ENCODE measurements at regions not wholly inside any gene's neighbourhood (a gene's known extent, or its start where the extent isn't known, plus 50 kb on each side); places are given as distances from the start of the nearest gene placed in this dataset.
A peak's percentile ranks its signal among the peaks of the same experiment; 100 is the strongest.
"Not testable (repeated sequence)": the region's sequence is repeated elsewhere in the genome, so short reads cannot be mapped to it uniquely, and the experiment has no call there.

DNA sequence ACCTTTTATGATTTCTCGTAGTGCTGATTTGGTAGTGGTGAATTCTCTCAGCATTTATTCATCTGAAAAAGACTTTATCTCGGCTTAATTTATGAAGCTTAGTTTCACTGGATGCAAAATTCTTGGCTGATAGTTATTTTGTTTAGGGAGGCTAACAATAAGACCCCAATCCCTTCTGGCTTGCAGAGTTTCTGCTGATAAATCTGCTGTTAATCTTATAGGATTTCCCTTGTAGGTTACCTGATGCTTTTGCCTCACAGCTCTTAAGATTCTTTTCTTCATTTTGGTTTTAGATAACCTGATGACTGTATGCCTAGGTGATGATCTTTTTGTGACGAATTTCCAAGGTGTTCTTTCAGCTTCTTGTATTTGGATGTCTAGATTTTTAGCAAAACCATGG, 388.7 kb downstream of the UTRN start:
- Mint-ChIP-seq H3K27ac (no peak overlapping the region), H3K27me3 (no peaks in the 10 kb centered on the region), H3K4me3 (no peak overlapping the region), H3K9me3 (peaks cover 49% of the 10 kb centered on the region), H3K4me1 (ENCODE audit: low read depth) (peaks cover 25% of the 10 kb centered on the region), H3K36me3 (ENCODE audit: low read depth) (peaks cover 51% of the 10 kb centered on the region)
- ChIA-PET POLR2A (interaction anchor here (0.6 kb wide), 1 partner anchor 26 kb away, joined by 3 read pairs; no protein-coding TSS in a partner anchor), CTCF (no interaction called here)
- intact Hi-C loops (cut with micrococcal nuclease), result no loop called here
- TF ChIP-seq, protein P1, sequence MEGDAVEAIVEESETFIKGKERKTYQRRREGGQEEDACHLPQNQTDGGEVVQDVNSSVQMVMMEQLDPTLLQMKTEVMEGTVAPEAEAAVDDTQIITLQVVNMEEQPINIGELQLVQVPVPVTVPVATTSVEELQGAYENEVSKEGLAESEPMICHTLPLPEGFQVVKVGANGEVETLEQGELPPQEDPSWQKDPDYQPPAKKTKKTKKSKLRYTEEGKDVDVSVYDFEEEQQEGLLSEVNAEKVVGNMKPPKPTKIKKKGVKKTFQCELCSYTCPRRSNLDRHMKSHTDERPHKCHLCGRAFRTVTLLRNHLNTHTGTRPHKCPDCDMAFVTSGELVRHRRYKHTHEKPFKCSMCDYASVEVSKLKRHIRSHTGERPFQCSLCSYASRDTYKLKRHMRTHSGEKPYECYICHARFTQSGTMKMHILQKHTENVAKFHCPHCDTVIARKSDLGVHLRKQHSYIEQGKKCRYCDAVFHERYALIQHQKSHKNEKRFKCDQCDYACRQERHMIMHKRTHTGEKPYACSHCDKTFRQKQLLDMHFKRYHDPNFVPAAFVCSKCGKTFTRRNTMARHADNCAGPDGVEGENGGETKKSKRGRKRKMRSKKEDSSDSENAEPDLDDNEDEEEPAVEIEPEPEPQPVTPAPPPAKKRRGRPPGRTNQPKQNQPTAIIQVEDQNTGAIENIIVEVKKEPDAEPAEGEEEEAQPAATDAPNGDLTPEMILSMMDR (IDR thresholded peaks at IDR 0.05), result no peak
- DNase-seq (no peak), ATAC-seq (no peak)

DNA sequence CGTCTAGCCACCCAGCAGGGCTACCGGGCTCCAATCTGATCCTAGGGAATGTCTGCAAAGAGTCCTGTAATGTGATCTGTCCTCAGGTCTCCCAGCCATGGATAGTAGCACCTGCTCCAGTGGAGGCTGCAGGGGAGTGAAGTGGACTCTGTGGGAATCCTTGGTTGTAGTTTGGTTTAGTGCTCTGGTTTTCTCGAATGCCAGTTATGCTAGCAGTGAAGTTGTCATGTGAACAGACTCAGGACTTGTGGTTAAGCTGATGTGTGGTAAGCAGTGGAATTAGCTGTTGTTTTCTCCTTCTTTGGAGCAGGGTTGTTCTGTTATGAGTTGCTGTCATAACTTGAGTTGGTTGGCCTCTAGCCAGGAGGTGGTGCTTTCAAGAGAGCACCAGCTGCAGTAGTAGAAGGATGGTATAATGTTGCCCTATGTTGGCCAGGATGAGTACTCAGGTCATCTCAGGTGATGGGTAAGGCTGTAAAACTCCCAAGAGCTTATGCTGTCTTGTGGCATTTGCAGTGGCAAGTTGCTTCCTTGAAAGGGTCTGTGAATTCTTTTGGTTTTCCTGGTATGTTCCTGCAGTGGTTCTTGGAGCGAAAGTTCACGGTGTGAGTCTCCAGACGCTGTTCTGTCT, 390.2 kb downstream of the UTRN start:
- POLR2A ChIA-PET, result interaction anchor here (0.6 to 1.1 kb wide), 3 partner anchors 19 to 32 kb away, joined by 3 to 4 read pairs (median 3); no protein-coding TSS in a partner anchor
- ATAC-seq, result peak; percentile 58
- intact Hi-C loops (cut with micrococcal nuclease), result no loop called here
- H3K36me3 Mint-ChIP-seq (ENCODE audit: low read depth), result peaks cover 42% of the 10 kb centered on the region
- CTCF ChIA-PET, result no interaction called here
- TF ChIP-seq, protein P1 (IDR thresholded peaks at IDR 0.05), result no peak
- peak overlapping the region; percentile 59 for H3K27ac Mint-ChIP-seq
- H3K4me3 Mint-ChIP-seq, result no peak overlapping the region
- H3K9me3 Mint-ChIP-seq, result peaks cover 40% of the 10 kb centered on the region
- H3K4me1 Mint-ChIP-seq (ENCODE audit: low read depth), result peaks cover 25% of the 10 kb centered on the region
- H3K27me3 Mint-ChIP-seq, result no peaks in the 10 kb centered on the region
- DNase-seq, result peak; percentile 66

DNA sequence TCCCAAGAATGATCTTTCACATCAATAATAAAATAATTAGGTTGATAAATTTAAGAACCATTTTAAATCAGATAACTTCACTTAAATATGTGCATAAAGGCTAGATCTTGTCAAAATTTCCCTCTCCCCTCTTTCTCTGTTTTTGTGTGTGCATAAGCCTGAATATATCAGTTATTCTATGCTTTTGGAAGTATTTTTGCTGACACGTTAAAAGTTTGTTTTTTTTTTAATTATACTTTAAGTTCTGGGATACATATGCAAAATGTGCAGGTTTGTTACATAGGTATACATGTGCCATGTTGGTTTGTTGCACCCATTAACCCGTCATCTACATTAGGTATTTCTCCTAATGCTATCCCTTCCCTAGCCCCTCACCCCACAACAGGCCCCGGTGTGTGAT, 391.2 kb downstream of the UTRN start:
- DNase-seq; intact Hi-C loops (cut with micrococcal nuclease); ATAC-seq: not testable (repeated sequence)

GRCh38 chr6:144677263-144677662, 392.1 kb downstream of the UTRN start:
- ATAC-seq; intact Hi-C loops (cut with micrococcal nuclease); POLR2A ChIA-PET; H3K27ac Mint-ChIP-seq; H3K27me3 Mint-ChIP-seq; DNase-seq; CTCF ChIA-PET; H3K4me3 Mint-ChIP-seq: not testable (repeated sequence)
- peaks cover 23% of the 10 kb centered on the region for H3K4me1 Mint-ChIP-seq (ENCODE audit: low read depth)
- peaks cover 24% of the 10 kb centered on the region for H3K9me3 Mint-ChIP-seq
- H3K36me3 Mint-ChIP-seq (ENCODE audit: low read depth), result peaks cover 41% of the 10 kb centered on the region

More for the DNA sequence above, 391.2 kb downstream of the UTRN start:
- peaks cover 32% of the 10 kb centered on the region for H3K9me3 Mint-ChIP-seq
- H3K27ac Mint-ChIP-seq, POLR2A ChIA-PET, CTCF ChIA-PET, H3K4me3 Mint-ChIP-seq, H3K27me3 Mint-ChIP-seq: not testable (repeated sequence)
- H3K4me1 Mint-ChIP-seq (ENCODE audit: low read depth), result peaks cover 24% of the 10 kb centered on the region
- H3K36me3 Mint-ChIP-seq (ENCODE audit: low read depth), result peaks cover 45% of the 10 kb centered on the region

- Mint-ChIP-seq H3K4me1 (ENCODE audit: low read depth) (peaks cover 17% of the 10 kb centered on the region), H3K4me3 (no peak overlapping the region), H3K9me3 (peaks cover 11% of the 10 kb centered on the region), H3K36me3 (ENCODE audit: low read depth) (peaks cover 45% of the 10 kb centered on the region), H3K27ac (no peak overlapping the region), H3K27me3 (no peaks in the 10 kb centered on the region)
- ATAC-seq (no peak), DNase-seq (no peak)
- POLR2A ChIA-PET, result no interaction called here
- TF ChIP-seq, protein P1 (IDR thresholded peaks at IDR 0.05), result no peak
- intact Hi-C loops (cut with micrococcal nuclease), result no loop called here
- CTCF ChIA-PET, result no interaction called here
These were observed 393.7 kb downstream of the UTRN start for GRCh38 chr6:144678844-144679243.

DNA sequence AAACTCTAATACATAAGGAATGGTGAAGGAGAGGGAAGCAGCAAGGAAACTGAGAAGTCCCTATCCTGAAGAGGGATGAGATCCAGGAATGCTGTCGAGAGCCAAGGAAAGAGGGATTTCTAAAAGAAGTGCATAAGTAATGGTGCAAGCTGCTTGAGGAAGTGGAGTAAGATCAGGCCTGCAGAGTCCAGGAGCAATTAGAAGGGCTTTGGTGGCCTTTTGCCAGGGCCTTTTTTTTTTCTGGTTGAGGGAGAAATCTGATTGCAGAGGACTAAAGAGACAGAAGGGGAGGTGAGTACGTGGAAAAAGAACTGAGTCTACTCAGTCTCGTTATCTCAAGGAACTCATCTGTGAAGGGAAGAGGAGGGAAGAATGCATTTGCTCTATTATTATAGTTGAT, 396.2 kb downstream of the UTRN start:
- Mint-ChIP-seq H3K4me3 (no peak overlapping the region), H3K4me1 (ENCODE audit: low read depth) (peaks cover 6% of the 10 kb centered on the region), H3K27me3 (no peaks in the 10 kb centered on the region), H3K36me3 (ENCODE audit: low read depth) (peaks cover 49% of the 10 kb centered on the region), H3K27ac (no peak overlapping the region), H3K9me3 (peaks cover 11% of the 10 kb centered on the region)
- TF ChIP-seq, protein P1 (IDR thresholded peaks at IDR 0.05), result no peak
- DNase-seq, result no peak
- CTCF ChIA-PET, result no interaction called here
- POLR2A ChIA-PET, result no interaction called here
- intact Hi-C loops (cut with micrococcal nuclease), result no loop called here
- no peak for ATAC-seq
